OCI-LY3 (cell line): ENCODE measurements at regions not wholly inside any gene's neighbourhood (a gene's known extent, or its start where the extent isn't known, plus 50 kb on each side); places are given as distances from the start of the nearest gene placed in this dataset.

Experiments
- CTCF ChIP-seq: fragments of 200-600, 300-600 bp; sonication (generic); IDR thresholded peaks from 2 replicates; pipeline ENCODE4 v1.5.1; 2014; ENCODE audit warnings: antibody characterized with exemption, low read length, low read depth
- EZH2phosphoT487 ChIP-seq: fragments of 200-600 bp; shearing (Covaris generic); IDR thresholded peaks from 2 replicates; pipeline ENCODE4 v1.6.1; 2018; ENCODE audit warnings: antibody characterized with exemption, mixed run types, low read depth

- no peak for TF ChIP-seq CTCF
- TF ChIP-seq EZH2phosphoT487, result no peak
Observed at GRCh38 chr5:121630402-121630801, 221.3 kb upstream of the FTMT start.
